ENCODE measurements at regions not wholly inside any gene's neighbourhood (a gene's known extent, or its start where the extent isn't known, plus 50 kb on each side); places are given as distances from the start of the nearest gene placed in this dataset.

DNA sequence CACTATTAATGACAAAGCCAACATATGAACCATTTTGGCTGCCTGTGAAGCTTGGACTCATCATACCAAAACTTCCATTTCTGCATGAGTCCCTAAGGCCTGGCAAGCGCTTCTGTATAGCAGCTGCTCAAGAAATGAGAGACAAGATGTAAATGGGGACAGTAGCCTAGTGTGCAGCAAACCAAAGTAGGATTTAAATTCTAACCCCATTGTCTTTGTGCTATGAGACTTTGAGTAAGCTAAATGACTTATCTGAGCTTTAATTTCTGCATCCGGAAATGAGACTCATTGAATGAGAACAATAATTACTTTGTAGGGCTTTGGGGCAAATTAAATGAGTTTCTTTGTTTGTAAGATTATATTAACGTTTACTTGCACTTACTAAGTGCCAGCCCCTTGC lies 536.4 kb upstream of the CDH7 start:
- Histone ChIP-seq H3K23me2 (ENCODE audit: insufficient read length, low read depth, low read length, poor library complexity, severe bottlenecking) (no peaks in the 10 kb centered on the region), H3K27ac (ENCODE audit: insufficient read length, low read depth, low read length) (no peak overlapping the region), H3K4ac (ENCODE audit: low read depth, low read length) (no peak overlapping the region), H4K91ac (ENCODE audit: insufficient read length, low read depth, low read length) (no peak overlapping the region), H2AK5ac (ENCODE audit: insufficient read length, low read length) (no peak overlapping the region), H3K23ac (ENCODE audit: insufficient read length, low read depth, low read length) (no peak overlapping the region), H4K5ac (ENCODE audit: insufficient read length, low read depth, low read length) (no peak overlapping the region), H3K56ac (ENCODE audit: insufficient read length, low read depth, low read length) (no peak overlapping the region), H2BK20ac (ENCODE audit: low read depth, low read length, poor library complexity, severe bottlenecking) (no peak overlapping the region), H3K4me2 (ENCODE audit: insufficient read depth, insufficient read length, low read length) (no peak overlapping the region), H2BK15ac (ENCODE audit: low read depth, low read length) (no peak overlapping the region), H3K79me2 (ENCODE audit: insufficient read depth, low read length) (no peaks in the 10 kb centered on the region), H2BK5ac (ENCODE audit: insufficient read length, low read length) (no peak overlapping the region), H3K79me1 (ENCODE audit: insufficient read depth, low read depth, low read length, poor library complexity, severe bottlenecking) (no peaks in the 10 kb centered on the region), H3T11ph (ENCODE audit: low read length) (no peak overlapping the region), H3K9ac (ENCODE audit: extremely low read depth, insufficient read length, low read length) (no peak overlapping the region), H2AFZ (ENCODE audit: low read length) (no peak overlapping the region), H2BK120ac (ENCODE audit: low read depth, low read length, poor library complexity, severe bottlenecking) (no peak overlapping the region), H4K20me1 (ENCODE audit: control insufficient read depth, insufficient read depth, insufficient read length) (no peaks in the 10 kb centered on the region), H3K14ac (ENCODE audit: insufficient read depth, low read length) (no peak overlapping the region), H3K9me3 (ENCODE audit: control insufficient read depth, low read depth, low read length) (no peaks in the 10 kb centered on the region), H4K8ac (replicated peaks; ENCODE audit: insufficient read length, low read depth, low read length) (no peak overlapping the region), H3K18ac (ENCODE audit: insufficient read length, low read depth, low read length) (no peak overlapping the region), H3K27me3 (ENCODE audit: insufficient read depth, low read length) (no peaks in the 10 kb centered on the region), H3K4me1 (ENCODE audit: insufficient read depth, low read length) (no peaks in the 10 kb centered on the region), H2BK12ac (ENCODE audit: insufficient read length, low read depth, low read length) (no peak overlapping the region)
- Mint-ChIP-seq H3K27ac (no peak overlapping the region), H3K36me3 (ENCODE audit: insufficient read depth in 1 of 3, low read depth in 3 of 3) (no peaks in the 10 kb centered on the region), H3K4me1 (peaks cover 0 to 4% of the 10 kb centered on the region in 2 experiments; a peak in 1 of 4 replicates), H3K4me3 (no peak overlapping the region), H3K9me3 (no peaks in the 10 kb centered on the region), H3K27me3 (ENCODE audit: low read depth) (no peaks in the 10 kb centered on the region)
- DNase-seq: no peak
- TF ChIP-seq, protein P1, sequence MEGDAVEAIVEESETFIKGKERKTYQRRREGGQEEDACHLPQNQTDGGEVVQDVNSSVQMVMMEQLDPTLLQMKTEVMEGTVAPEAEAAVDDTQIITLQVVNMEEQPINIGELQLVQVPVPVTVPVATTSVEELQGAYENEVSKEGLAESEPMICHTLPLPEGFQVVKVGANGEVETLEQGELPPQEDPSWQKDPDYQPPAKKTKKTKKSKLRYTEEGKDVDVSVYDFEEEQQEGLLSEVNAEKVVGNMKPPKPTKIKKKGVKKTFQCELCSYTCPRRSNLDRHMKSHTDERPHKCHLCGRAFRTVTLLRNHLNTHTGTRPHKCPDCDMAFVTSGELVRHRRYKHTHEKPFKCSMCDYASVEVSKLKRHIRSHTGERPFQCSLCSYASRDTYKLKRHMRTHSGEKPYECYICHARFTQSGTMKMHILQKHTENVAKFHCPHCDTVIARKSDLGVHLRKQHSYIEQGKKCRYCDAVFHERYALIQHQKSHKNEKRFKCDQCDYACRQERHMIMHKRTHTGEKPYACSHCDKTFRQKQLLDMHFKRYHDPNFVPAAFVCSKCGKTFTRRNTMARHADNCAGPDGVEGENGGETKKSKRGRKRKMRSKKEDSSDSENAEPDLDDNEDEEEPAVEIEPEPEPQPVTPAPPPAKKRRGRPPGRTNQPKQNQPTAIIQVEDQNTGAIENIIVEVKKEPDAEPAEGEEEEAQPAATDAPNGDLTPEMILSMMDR (conservative IDR thresholded peaks at IDR 0.05): no peak
- WGBS (ENCODE audit: extremely low coverage, insufficient read length, low lambda C conversion rate): no CpG with 5 or more reads among the region's 3 CpGs
